ENCODE measurements at regions not wholly inside any gene's neighbourhood (a gene's known extent, or its start where the extent isn't known, plus 50 kb on each side); places are given as distances from the start of the nearest gene placed in this dataset.
"Not testable (repeated sequence)": the region's sequence is repeated elsewhere in the genome, so short reads cannot be mapped to it uniquely, and the experiment has no call there.

DNA sequence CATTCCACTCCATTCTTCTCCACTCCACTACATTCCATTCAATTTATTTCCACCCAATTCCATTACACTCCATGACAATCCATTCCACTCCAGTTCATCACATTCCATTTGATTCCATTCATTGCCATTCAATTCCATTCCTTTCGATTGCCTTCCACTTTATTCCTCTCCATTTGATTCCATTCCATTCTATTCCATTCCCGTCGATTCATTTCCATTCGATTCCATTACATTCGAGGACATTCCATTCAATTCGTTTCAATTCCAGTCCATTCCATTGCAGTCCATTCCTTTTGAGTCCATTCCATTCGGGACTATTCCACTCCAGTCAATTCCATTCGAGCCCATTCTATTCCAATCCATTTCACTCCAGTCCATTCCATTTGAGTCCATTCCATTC, 2577.8 kb upstream of the TPTE start:
- TF ChIP-seq, protein P1, sequence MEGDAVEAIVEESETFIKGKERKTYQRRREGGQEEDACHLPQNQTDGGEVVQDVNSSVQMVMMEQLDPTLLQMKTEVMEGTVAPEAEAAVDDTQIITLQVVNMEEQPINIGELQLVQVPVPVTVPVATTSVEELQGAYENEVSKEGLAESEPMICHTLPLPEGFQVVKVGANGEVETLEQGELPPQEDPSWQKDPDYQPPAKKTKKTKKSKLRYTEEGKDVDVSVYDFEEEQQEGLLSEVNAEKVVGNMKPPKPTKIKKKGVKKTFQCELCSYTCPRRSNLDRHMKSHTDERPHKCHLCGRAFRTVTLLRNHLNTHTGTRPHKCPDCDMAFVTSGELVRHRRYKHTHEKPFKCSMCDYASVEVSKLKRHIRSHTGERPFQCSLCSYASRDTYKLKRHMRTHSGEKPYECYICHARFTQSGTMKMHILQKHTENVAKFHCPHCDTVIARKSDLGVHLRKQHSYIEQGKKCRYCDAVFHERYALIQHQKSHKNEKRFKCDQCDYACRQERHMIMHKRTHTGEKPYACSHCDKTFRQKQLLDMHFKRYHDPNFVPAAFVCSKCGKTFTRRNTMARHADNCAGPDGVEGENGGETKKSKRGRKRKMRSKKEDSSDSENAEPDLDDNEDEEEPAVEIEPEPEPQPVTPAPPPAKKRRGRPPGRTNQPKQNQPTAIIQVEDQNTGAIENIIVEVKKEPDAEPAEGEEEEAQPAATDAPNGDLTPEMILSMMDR (IDR thresholded peaks at IDR 0.05; ENCODE audit: insufficient read depth, low read length, poor library complexity, severe bottlenecking): not testable (repeated sequence)
- TF ChIP-seq EZH2phosphoT487 (conservative IDR thresholded peaks at IDR 0.05; ENCODE audit: low read length): not testable (repeated sequence)

Data from SU-DHL-6 (cell line).